ENCODE measurements at regions not wholly inside any gene's neighbourhood (a gene's known extent, or its start where the extent isn't known, plus 50 kb on each side); places are given as distances from the start of the nearest gene placed in this dataset.
"Not testable (repeated sequence)": the region's sequence is repeated elsewhere in the genome, so short reads cannot be mapped to it uniquely, and the experiment has no call there.

GRCh38 chr12:93235881-93236280 is 141.8 kb upstream of the NUDT4 start:
- no peak overlapping the region for H3K9ac ChIP-seq (ENCODE audit: low read length)
- no peaks in the 10 kb centered on the region for H3K79me1 ChIP-seq (ENCODE audit: low read length)
- no peak overlapping the region for H2BK120ac ChIP-seq (ENCODE audit: insufficient read depth, low read length, poor library complexity)
- H4K8ac ChIP-seq (ENCODE audit: low read depth, low read length): no peak overlapping the region
- no peak overlapping the region for H4K12ac ChIP-seq (ENCODE audit: low read depth, low read length)
- H2AFZ ChIP-seq (ENCODE audit: insufficient read depth, low read length, poor library complexity): no peak overlapping the region
- peaks cover 10% of the 10 kb centered on the region for H3K9me3 ChIP-seq (ENCODE audit: insufficient read depth, low read depth, low read length)
- H2BK12ac ChIP-seq (ENCODE audit: low read length): no peak overlapping the region
- no peak overlapping the region for H2AK5ac ChIP-seq (ENCODE audit: low read length)
- H3K14ac ChIP-seq (ENCODE audit: low read length): no peak overlapping the region
- H3K79me2 ChIP-seq (ENCODE audit: control insufficient read depth, insufficient read depth, low read length, poor library complexity): no peaks in the 10 kb centered on the region
- no peak overlapping the region for H3K23ac ChIP-seq (ENCODE audit: low read length)
- no peak overlapping the region for H3K4me2 ChIP-seq (ENCODE audit: low read length)
- H3K27ac ChIP-seq (ENCODE audit: low read depth, low read length): no peak overlapping the region
- WGBS (ENCODE audit: extremely low coverage, insufficient coverage, insufficient read length): no CpG with 5 or more reads among the region's 5 CpGs
- no peaks in the 10 kb centered on the region for H3K36me3 ChIP-seq (ENCODE audit: control insufficient read depth in 1 of 2, insufficient read depth in 2 of 2, low read length in 2 of 2)
- no peak overlapping the region for H3K4me3 ChIP-seq (ENCODE audit: low read depth, low read length)
- peaks cover 0 to 3% of the 10 kb centered on the region in 2 experiments for H3K4me1 ChIP-seq (ENCODE audit: control insufficient read depth in 1 of 2, insufficient read depth in 2 of 2, low read length in 2 of 2)
- H3K18ac ChIP-seq (ENCODE audit: low read length): no peak overlapping the region
- H3K4ac ChIP-seq (ENCODE audit: low read depth, low read length): no peak overlapping the region
- no peak overlapping the region for H4K91ac ChIP-seq (ENCODE audit: low read depth, low read length)
- no peak overlapping the region for H2BK5ac ChIP-seq (ENCODE audit: low read depth, low read length, poor library complexity)
- H3K27me3 ChIP-seq (ENCODE audit: insufficient read depth, low read length): no peaks in the 10 kb centered on the region
- DNase-seq: no peak

- Histone ChIP-seq H2BK12ac (ENCODE audit: low read length) (no peak overlapping the region), H3K14ac (ENCODE audit: low read length) (no peak overlapping the region), H3K18ac (ENCODE audit: low read length) (no peak overlapping the region), H4K12ac (ENCODE audit: low read depth, low read length) (no peak overlapping the region), H3K23ac (ENCODE audit: low read length) (no peak overlapping the region), H4K8ac (ENCODE audit: low read depth, low read length) (no peak overlapping the region), H2BK120ac (ENCODE audit: insufficient read depth, low read length, poor library complexity) (no peak overlapping the region), H3K9me3 (ENCODE audit: insufficient read depth, low read depth, low read length) (peaks cover 10% of the 10 kb centered on the region), H2AFZ (ENCODE audit: insufficient read depth, low read length, poor library complexity) (no peak overlapping the region), H3K79me1 (ENCODE audit: low read length) (no peaks in the 10 kb centered on the region), H4K91ac (ENCODE audit: low read depth, low read length) (no peak overlapping the region), H3K4me1 (ENCODE audit: control insufficient read depth in 1 of 2, insufficient read depth in 2 of 2, low read length in 2 of 2) (peaks cover 0 to 3% of the 10 kb centered on the region in 2 experiments), H3K9ac (ENCODE audit: low read length) (no peak overlapping the region), H3K4me3 (ENCODE audit: low read depth, low read length) (no peak overlapping the region), H3K36me3 (ENCODE audit: control insufficient read depth in 1 of 2, insufficient read depth in 2 of 2, low read length in 2 of 2) (no peaks in the 10 kb centered on the region), H2AK5ac (ENCODE audit: low read length) (no peak overlapping the region), H3K27ac (ENCODE audit: low read depth, low read length) (no peak overlapping the region), H3K4me2 (ENCODE audit: low read length) (no peak overlapping the region), H3K79me2 (ENCODE audit: control insufficient read depth, insufficient read depth, low read length, poor library complexity) (no peaks in the 10 kb centered on the region), H3K27me3 (ENCODE audit: insufficient read depth, low read length) (no peaks in the 10 kb centered on the region), H2BK5ac (ENCODE audit: low read depth, low read length, poor library complexity) (no peak overlapping the region), H3K4ac (ENCODE audit: low read depth, low read length) (no peak overlapping the region)
- DNase-seq: no peak
- WGBS (ENCODE audit: extremely low coverage, insufficient coverage, insufficient read length): no CpG with 5 or more reads among the region's 4 CpGs
Observed at GRCh38 chr12:93237235-93237915, 140.3 kb upstream of the NUDT4 start.

GRCh38 chr12:93238512-93239262 is 139.0 kb upstream of the NUDT4 start:
- H3K23ac ChIP-seq (ENCODE audit: low read length); H2BK5ac ChIP-seq (ENCODE audit: low read depth, low read length, poor library complexity); H4K12ac ChIP-seq (ENCODE audit: low read depth, low read length); H4K91ac ChIP-seq (ENCODE audit: low read depth, low read length); H3K79me2 ChIP-seq (ENCODE audit: control insufficient read depth, insufficient read depth, low read length, poor library complexity); DNase-seq; H3K18ac ChIP-seq (ENCODE audit: low read length); H3K79me1 ChIP-seq (ENCODE audit: low read length); H3K4me1 ChIP-seq (ENCODE audit: control insufficient read depth in 1 of 2, insufficient read depth in 2 of 2, low read length in 2 of 2); H3K4ac ChIP-seq (ENCODE audit: low read depth, low read length); H4K8ac ChIP-seq (ENCODE audit: low read depth, low read length); H3K4me2 ChIP-seq (ENCODE audit: low read length); H3K27me3 ChIP-seq (ENCODE audit: insufficient read depth, low read length); H3K14ac ChIP-seq (ENCODE audit: low read length); H2BK12ac ChIP-seq (ENCODE audit: low read length); H3K9ac ChIP-seq (ENCODE audit: low read length); H2AK5ac ChIP-seq (ENCODE audit: low read length); H3K4me3 ChIP-seq (ENCODE audit: low read depth, low read length); H2AFZ ChIP-seq (ENCODE audit: insufficient read depth, low read length, poor library complexity); H3K27ac ChIP-seq (ENCODE audit: low read depth, low read length); H2BK120ac ChIP-seq (ENCODE audit: insufficient read depth, low read length, poor library complexity); H3K36me3 ChIP-seq (ENCODE audit: control insufficient read depth in 1 of 2, insufficient read depth in 2 of 2, low read length in 2 of 2): not testable (repeated sequence)
- peaks cover 10% of the 10 kb centered on the region for H3K9me3 ChIP-seq (ENCODE audit: insufficient read depth, low read depth, low read length)
- WGBS (ENCODE audit: extremely low coverage, insufficient coverage, insufficient read length): no CpG with 5 or more reads among the region's 6 CpGs

GRCh38 chr12:93239789-93240188 is 137.9 kb upstream of the NUDT4 start:
- H3K79me1 ChIP-seq (ENCODE audit: low read length); H3K9ac ChIP-seq (ENCODE audit: low read length); H2AK5ac ChIP-seq (ENCODE audit: low read length); H3K79me2 ChIP-seq (ENCODE audit: control insufficient read depth, insufficient read depth, low read length, poor library complexity); H3K27me3 ChIP-seq (ENCODE audit: insufficient read depth, low read length); H2BK12ac ChIP-seq (ENCODE audit: low read length); H3K27ac ChIP-seq (ENCODE audit: low read depth, low read length); H4K91ac ChIP-seq (ENCODE audit: low read depth, low read length); H4K8ac ChIP-seq (ENCODE audit: low read depth, low read length); H2AFZ ChIP-seq (ENCODE audit: insufficient read depth, low read length, poor library complexity); DNase-seq; H3K18ac ChIP-seq (ENCODE audit: low read length); H3K23ac ChIP-seq (ENCODE audit: low read length); H3K4ac ChIP-seq (ENCODE audit: low read depth, low read length); H3K4me2 ChIP-seq (ENCODE audit: low read length); H3K4me1 ChIP-seq (ENCODE audit: control insufficient read depth in 1 of 2, insufficient read depth in 2 of 2, low read length in 2 of 2); H2BK5ac ChIP-seq (ENCODE audit: low read depth, low read length, poor library complexity); H4K12ac ChIP-seq (ENCODE audit: low read depth, low read length); H3K36me3 ChIP-seq (ENCODE audit: control insufficient read depth in 1 of 2, insufficient read depth in 2 of 2, low read length in 2 of 2); H3K14ac ChIP-seq (ENCODE audit: low read length); H3K4me3 ChIP-seq (ENCODE audit: low read depth, low read length); H2BK120ac ChIP-seq (ENCODE audit: insufficient read depth, low read length, poor library complexity): not testable (repeated sequence)
- H3K9me3 ChIP-seq (ENCODE audit: insufficient read depth, low read depth, low read length): peaks cover 10% of the 10 kb centered on the region
- no CpG with 5 or more reads among the region's 2 CpGs for WGBS (ENCODE audit: extremely low coverage, insufficient coverage, insufficient read length)
